Neural crest cell (in vitro differentiated cells): ENCODE measurements at regions not wholly inside any gene's neighbourhood (a gene's known extent, or its start where the extent isn't known, plus 50 kb on each side); places are given as distances from the start of the nearest gene placed in this dataset.

ENCODE experiments used
- DNase-seq: peaks from one replicate; pipeline ENCODE4 v3.0.0; 2021; ENCODE audit warnings: low read depth, mixed read lengths, low spot score
- H3K27ac Mint-ChIP-seq: one replicate; pipeline ENCODE4 v1.8.0; 2021; ENCODE audit warnings: mild to moderate bottlenecking, mixed read lengths; ENCODE audit not compliant: unreplicated experiment
- H3K27me3 Mint-ChIP-seq: 2 replicates; pipeline ENCODE4 v1.8.0; 2021; ENCODE audit warnings: low read depth, mild to moderate bottlenecking, mixed read lengths
- H3K36me3 Mint-ChIP-seq: 2 replicates; pipeline ENCODE4 v1.8.0; 2021; ENCODE audit warnings: low read depth, mild to moderate bottlenecking, mixed read lengths
- H3K4me1 Mint-ChIP-seq: 2 replicates; pipeline ENCODE4 v1.8.0; 2021; ENCODE audit warnings: mixed read lengths
- H3K4me3 Mint-ChIP-seq: one replicate; pipeline ENCODE4 v1.8.0; 2021; ENCODE audit warnings: mild to moderate bottlenecking, mixed read lengths
- H3K9me3 Mint-ChIP-seq: 2 replicates; pipeline ENCODE4 v1.8.0; 2021; ENCODE audit warnings: mixed read lengths
- TF ChIP-seq, protein P1 (sequence below): fragments of 200-600 bp; sonication (generic); conservative IDR thresholded peaks from 2 replicates; pipeline ENCODE4 v1.5.0; 2021; ENCODE audit warnings: antibody characterized with exemption, mild to moderate bottlenecking

DNA sequence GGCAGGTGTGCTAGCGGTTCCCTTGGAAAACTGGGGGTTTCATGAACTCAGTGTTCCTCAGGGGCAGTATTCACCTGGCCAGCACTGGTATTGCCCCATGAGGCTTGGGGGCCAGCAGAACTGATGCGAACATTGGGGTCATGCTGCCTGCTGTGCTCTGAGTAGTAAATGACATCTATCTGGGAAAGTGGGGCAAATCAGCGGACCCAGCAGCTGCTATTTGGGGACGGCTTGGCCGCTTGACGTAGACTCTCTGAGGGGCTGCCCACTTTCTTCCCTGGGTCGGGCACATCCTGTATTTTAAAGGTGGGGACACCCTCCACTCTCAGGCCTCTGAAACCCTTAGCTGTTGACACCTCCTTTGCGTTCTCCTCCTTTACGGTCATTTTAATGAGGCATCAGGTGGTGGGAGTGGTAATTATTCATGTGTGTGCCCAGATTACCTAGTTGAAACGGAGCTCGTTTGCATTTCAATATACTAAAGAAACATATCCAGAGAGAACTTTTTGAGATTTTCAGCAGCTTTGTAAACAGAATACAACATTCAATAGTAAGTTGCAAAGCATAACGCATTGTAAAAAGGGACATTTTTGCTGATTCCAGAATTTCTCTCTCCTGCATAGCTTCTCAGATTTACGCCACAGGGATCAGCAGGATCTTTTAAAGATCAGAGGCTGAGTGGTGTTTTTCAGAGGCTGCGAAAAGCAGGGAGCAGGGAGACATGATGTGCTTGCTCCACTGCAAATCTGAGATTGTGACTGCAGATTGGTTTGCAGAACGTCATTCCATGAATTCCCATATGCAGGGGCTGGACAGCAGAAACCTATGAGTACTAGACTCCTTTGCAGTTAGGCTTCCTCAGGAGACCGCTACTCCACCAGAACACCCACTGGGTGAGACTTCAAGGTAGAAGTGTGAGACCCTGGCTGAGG lies 56.8 kb upstream of the ZFR start:
- Mint-ChIP-seq H3K27ac (no peak overlapping the region), H3K4me3 (no peak overlapping the region), H3K27me3 (peaks cover 8% of the 10 kb centered on the region), H3K4me1 (peaks cover 38% of the 10 kb centered on the region), H3K36me3 (no peaks in the 10 kb centered on the region), H3K9me3 (peaks cover under 1% of the 10 kb centered on the region)
- no peak for DNase-seq
- TF ChIP-seq, protein P1, sequence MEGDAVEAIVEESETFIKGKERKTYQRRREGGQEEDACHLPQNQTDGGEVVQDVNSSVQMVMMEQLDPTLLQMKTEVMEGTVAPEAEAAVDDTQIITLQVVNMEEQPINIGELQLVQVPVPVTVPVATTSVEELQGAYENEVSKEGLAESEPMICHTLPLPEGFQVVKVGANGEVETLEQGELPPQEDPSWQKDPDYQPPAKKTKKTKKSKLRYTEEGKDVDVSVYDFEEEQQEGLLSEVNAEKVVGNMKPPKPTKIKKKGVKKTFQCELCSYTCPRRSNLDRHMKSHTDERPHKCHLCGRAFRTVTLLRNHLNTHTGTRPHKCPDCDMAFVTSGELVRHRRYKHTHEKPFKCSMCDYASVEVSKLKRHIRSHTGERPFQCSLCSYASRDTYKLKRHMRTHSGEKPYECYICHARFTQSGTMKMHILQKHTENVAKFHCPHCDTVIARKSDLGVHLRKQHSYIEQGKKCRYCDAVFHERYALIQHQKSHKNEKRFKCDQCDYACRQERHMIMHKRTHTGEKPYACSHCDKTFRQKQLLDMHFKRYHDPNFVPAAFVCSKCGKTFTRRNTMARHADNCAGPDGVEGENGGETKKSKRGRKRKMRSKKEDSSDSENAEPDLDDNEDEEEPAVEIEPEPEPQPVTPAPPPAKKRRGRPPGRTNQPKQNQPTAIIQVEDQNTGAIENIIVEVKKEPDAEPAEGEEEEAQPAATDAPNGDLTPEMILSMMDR = no peak

DNA sequence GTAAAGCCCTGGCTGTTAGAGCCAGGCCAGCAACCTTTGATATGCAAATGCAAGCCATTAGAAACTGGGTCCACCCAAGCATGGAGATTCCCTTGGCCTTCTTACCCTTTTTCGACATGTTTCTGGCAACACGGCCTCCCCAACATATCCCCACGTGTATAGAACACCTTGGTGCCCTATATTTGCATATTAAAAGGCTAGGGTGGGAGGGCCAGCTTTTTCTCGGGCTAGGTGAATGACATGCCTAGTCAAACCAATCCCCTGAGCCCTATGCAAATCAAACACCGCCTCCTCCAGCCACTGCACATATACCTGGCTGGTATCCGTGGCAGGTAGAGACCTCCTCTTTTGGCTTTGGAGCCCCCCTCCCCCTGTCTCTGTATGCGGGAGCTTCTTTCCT lies 55.6 kb upstream of the ZFR start:
- H3K4me1 Mint-ChIP-seq = peaks cover 27% of the 10 kb centered on the region
- H3K4me3 Mint-ChIP-seq = no peak overlapping the region
- H3K9me3 Mint-ChIP-seq = no peaks in the 10 kb centered on the region
- H3K27me3 Mint-ChIP-seq = peaks cover 8% of the 10 kb centered on the region
- no peak overlapping the region for H3K27ac Mint-ChIP-seq
- TF ChIP-seq, protein P1 = no peak
- no peak for DNase-seq
- no peaks in the 10 kb centered on the region for H3K36me3 Mint-ChIP-seq

DNA sequence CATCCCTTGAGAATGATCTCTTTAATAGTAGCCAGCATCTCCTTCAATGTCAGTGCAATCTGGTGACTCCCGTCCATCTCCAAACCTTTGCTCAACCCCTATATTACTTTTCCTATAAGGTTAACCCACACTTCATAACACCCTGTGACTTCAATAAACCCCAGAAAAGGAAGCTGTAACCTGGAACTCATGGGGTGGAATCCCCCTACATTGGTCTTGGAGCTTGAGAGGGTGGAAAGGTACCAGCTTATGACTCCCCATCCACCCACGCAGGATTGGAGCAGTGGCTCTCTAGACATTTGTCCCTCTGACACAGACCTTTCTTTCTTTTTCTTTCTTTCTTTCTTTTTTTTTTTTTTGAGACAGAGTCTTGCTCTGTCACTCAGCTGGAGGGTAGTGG lies 54.7 kb upstream of the ZFR start:
- Mint-ChIP-seq H3K27ac (no peak overlapping the region), H3K4me1 (peaks cover 18% of the 10 kb centered on the region), H3K27me3 (peaks cover 8% of the 10 kb centered on the region), H3K9me3 (no peaks in the 10 kb centered on the region), H3K36me3 (no peaks in the 10 kb centered on the region), H3K4me3 (no peak overlapping the region)
- DNase-seq = no peak
- TF ChIP-seq, protein P1 = no peak

DNA sequence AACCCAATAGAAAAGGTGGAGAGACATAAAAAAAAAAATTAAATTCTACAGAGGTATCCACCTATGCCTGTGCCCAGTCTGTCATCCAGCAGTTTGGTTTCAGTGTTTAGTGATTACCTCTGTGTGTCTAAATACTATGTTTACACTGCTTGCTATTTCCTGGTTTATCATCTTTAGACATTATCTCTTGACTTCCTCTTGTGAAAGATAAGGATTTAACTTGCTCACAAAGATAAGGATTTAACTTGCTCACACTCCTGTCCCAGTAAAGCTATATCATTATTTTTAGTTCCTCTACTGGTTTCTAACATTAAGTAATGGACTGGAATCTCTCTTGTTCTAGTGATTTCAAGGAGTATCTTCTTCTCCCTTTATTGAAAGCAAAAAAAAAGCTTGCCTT lies 53.9 kb upstream of the ZFR start:
- TF ChIP-seq, protein P1 = no peak
- DNase-seq = no peak
- H3K27me3 Mint-ChIP-seq = peaks cover 8% of the 10 kb centered on the region
- no peak overlapping the region for H3K27ac Mint-ChIP-seq
- H3K36me3 Mint-ChIP-seq = no peaks in the 10 kb centered on the region
- no peaks in the 10 kb centered on the region for H3K9me3 Mint-ChIP-seq
- H3K4me3 Mint-ChIP-seq = no peak overlapping the region
- peaks cover 16% of the 10 kb centered on the region for H3K4me1 Mint-ChIP-seq

DNA sequence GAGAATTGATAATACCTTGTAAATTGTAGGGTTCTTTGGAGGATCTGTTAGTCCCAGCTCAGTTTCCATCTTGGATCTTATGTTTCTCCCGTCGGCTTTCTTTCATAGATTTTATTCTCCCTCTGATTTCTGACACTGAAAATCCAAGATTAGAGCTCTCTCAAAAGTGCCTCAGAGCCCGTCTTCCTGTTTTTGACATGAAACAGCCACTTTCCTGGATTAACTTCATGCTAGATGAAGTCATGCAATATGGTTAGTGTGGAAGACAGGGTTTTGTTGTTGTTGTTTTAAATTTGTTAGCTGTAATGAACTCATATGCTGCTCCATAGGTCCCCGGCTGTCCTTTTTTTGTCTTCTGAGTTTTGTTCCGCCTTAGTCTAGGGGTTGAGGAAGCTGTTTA lies 51.6 kb upstream of the ZFR start:
- Mint-ChIP-seq H3K9me3 (no peaks in the 10 kb centered on the region), H3K4me1 (peaks cover 7% of the 10 kb centered on the region), H3K4me3 (no peak overlapping the region)

More for the DNA sequence above, 51.6 kb upstream of the ZFR start:
- TF ChIP-seq, protein P1 = no peak
- no peak for DNase-seq
- no peaks in the 10 kb centered on the region for H3K36me3 Mint-ChIP-seq
- H3K27ac Mint-ChIP-seq = no peak overlapping the region
- peaks cover 5% of the 10 kb centered on the region for H3K27me3 Mint-ChIP-seq
